Fibroblast of villous mesenchyme (primary cell): ENCODE measurements at regions not wholly inside any gene's neighbourhood (a gene's known extent, or its start where the extent isn't known, plus 50 kb on each side); places are given as distances from the start of the nearest gene placed in this dataset.
"Not testable (repeated sequence)": the region's sequence is repeated elsewhere in the genome, so short reads cannot be mapped to it uniquely, and the experiment has no call there.

Experiments used
- DNase-seq: peaks from one replicate; pipeline ENCODE4 v3.0.0-alpha.2; 2010; ENCODE audit warnings: low read depth
- H3K4me3 ChIP-seq: 2 replicates; pipeline ENCODE4 v1.5.1; 2011; ENCODE audit warnings: low read depth, mild to moderate bottlenecking, low read length
- CTCF ChIP-seq: IDR thresholded peaks from 2 replicates; pipeline ENCODE4 v1.5.1; 2012; ENCODE audit warnings: low read depth, mild to moderate bottlenecking, low read length; ENCODE audit not compliant: insufficient read depth

GRCh38 chr2:175601969-175602368 is 400.1 kb downstream of the LNPK start:
- H3K4me3 ChIP-seq: no peak overlapping the region
- no peak for DNase-seq
- TF ChIP-seq CTCF: no peak

GRCh38 chr2:175599966-175600831 is 401.9 kb downstream of the LNPK start:
- peak; percentile 73 for DNase-seq
- no peak overlapping the region for H3K4me3 ChIP-seq
- TF ChIP-seq CTCF: no peak

GRCh38 chr2:175597286-175597685 is 404.8 kb downstream of the LNPK start:
- H3K4me3 ChIP-seq: no peak overlapping the region
- TF ChIP-seq CTCF: no peak
- DNase-seq: no peak

GRCh38 chr2:175595139-175595538 is 406.9 kb downstream of the LNPK start:
- DNase-seq: no peak
- H3K4me3 ChIP-seq: no peak overlapping the region
- TF ChIP-seq CTCF: no peak

GRCh38 chr2:175593686-175594525 is 408.2 kb downstream of the LNPK start:
- not testable (repeated sequence) for DNase-seq
- H3K4me3 ChIP-seq: peak overlapping the region; percentile 45

- DNase-seq, H3K4me3 ChIP-seq: not testable (repeated sequence)
Observed at GRCh38 chr2:175588213-175588612, 406.7 kb upstream of the ATP5MC3 start.

GRCh38 chr2:175585496-175585895 is 404.0 kb upstream of the ATP5MC3 start:
- no peak for DNase-seq
- H3K4me3 ChIP-seq: no peak overlapping the region
- no peak for TF ChIP-seq CTCF
